Neural progenitor cell (in vitro differentiated cells): ENCODE measurements at regions not wholly inside any gene's neighbourhood (a gene's known extent, or its start where the extent isn't known, plus 50 kb on each side); places are given as distances from the start of the nearest gene placed in this dataset.

Experiments
- EZH2 ChIP-seq: fragments of 200-600 bp; sonication (generic); IDR thresholded peaks from 2 replicates; pipeline ENCODE4 v1.6.1; 2017; ENCODE audit warnings: antibody characterized with exemption, mild to moderate bottlenecking, moderate library complexity
- EZH2phosphoT487 ChIP-seq: fragments of 200-600 bp; sonication (generic); IDR thresholded peaks from 2 replicates; pipeline ENCODE4 v1.6.1; 2017; ENCODE audit warnings: antibody characterized with exemption
- TF ChIP-seq, protein P1 (sequence below): fragments of 200-600 bp; sonication (generic); IDR thresholded peaks from 2 replicates; pipeline ENCODE4 v1.5.1; 2017; ENCODE audit warnings: antibody characterized with exemption, mild to moderate bottlenecking

DNA sequence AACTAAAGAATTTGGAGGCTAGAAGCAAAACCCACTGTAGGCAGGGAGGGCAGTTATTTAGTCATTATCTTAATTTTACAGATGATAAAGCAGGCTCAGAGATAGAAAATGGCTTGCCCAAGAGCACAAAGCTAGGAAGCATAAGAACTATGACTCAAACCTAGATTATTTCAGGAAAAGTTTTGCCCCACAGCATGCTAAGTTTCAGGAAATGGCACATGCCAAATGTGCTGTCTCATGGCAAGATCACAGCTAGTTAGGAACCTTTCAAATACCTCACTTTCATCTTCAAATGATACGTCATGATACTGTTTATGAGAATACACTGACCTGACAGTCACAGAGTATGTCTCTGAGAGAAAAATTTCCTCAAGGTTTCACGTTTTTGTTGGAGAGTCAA, 78.5 kb upstream of the SPANXC start:
- TF ChIP-seq, protein P1, sequence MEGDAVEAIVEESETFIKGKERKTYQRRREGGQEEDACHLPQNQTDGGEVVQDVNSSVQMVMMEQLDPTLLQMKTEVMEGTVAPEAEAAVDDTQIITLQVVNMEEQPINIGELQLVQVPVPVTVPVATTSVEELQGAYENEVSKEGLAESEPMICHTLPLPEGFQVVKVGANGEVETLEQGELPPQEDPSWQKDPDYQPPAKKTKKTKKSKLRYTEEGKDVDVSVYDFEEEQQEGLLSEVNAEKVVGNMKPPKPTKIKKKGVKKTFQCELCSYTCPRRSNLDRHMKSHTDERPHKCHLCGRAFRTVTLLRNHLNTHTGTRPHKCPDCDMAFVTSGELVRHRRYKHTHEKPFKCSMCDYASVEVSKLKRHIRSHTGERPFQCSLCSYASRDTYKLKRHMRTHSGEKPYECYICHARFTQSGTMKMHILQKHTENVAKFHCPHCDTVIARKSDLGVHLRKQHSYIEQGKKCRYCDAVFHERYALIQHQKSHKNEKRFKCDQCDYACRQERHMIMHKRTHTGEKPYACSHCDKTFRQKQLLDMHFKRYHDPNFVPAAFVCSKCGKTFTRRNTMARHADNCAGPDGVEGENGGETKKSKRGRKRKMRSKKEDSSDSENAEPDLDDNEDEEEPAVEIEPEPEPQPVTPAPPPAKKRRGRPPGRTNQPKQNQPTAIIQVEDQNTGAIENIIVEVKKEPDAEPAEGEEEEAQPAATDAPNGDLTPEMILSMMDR, result no peak
- no peak for TF ChIP-seq EZH2
- no peak for TF ChIP-seq EZH2phosphoT487
